HEK293T (cell line): ENCODE measurements at regions not wholly inside any gene's neighbourhood (a gene's known extent, or its start where the extent isn't known, plus 50 kb on each side); places are given as distances from the start of the nearest gene placed in this dataset.

ENCODE experiments used
- BHLHE40 ChIP-seq: fragments of 450-650 bp; IDR thresholded peaks from 2 replicates; pipeline ENCODE4 v1.6.1; 2016; ENCODE audit warnings: mild to moderate bottlenecking, moderate library complexity, borderline replicate concordance
- ELF4 ChIP-seq: fragments of 450-650 bp; IDR thresholded peaks from 2 replicates; pipeline ENCODE4 v1.6.1; 2017; ENCODE audit warnings: antibody characterized with exemption
- FOXA1 ChIP-seq: fragments of 450-650 bp; IDR thresholded peaks from 2 replicates; pipeline ENCODE4 v1.6.1; 2016; ENCODE audit warnings: mild to moderate bottlenecking
- FOXK2 ChIP-seq: fragments of 450-650 bp; IDR thresholded peaks from 2 replicates; pipeline ENCODE4 v1.6.1; 2016; ENCODE audit warnings: mild to moderate bottlenecking
- L3MBTL2 ChIP-seq: fragments of 450-650 bp; conservative IDR thresholded peaks from 2 replicates; pipeline ENCODE4 v1.6.1; 2016; ENCODE audit warnings: mild to moderate bottlenecking
- LEF1 ChIP-seq: fragments of 450-650 bp; IDR thresholded peaks from 2 replicates; pipeline ENCODE4 v1.6.1; 2017; ENCODE audit warnings: mild to moderate bottlenecking, borderline replicate concordance
- SP1 ChIP-seq: fragments of 450-650 bp; IDR thresholded peaks from 2 replicates; pipeline ENCODE4 v1.6.1; 2017
- SUZ12 ChIP-seq: fragments of 450-650 bp; IDR thresholded peaks from 2 replicates; pipeline ENCODE4 v1.6.1; 2016; ENCODE audit warnings: mild to moderate bottlenecking
- TARDBP ChIP-seq: fragments of 450-650 bp; IDR thresholded peaks from 2 replicates; pipeline ENCODE4 v1.6.1; 2016
- ZNF384 ChIP-seq: fragments of 450-650 bp; IDR thresholded peaks from 2 replicates; pipeline ENCODE4 v1.6.1; 2016
- TF ChIP-seq, protein P1 (sequence below): fragments of 450-650 bp; IDR thresholded peaks from 2 replicates; pipeline ENCODE4 v1.6.1; 2016

DNA sequence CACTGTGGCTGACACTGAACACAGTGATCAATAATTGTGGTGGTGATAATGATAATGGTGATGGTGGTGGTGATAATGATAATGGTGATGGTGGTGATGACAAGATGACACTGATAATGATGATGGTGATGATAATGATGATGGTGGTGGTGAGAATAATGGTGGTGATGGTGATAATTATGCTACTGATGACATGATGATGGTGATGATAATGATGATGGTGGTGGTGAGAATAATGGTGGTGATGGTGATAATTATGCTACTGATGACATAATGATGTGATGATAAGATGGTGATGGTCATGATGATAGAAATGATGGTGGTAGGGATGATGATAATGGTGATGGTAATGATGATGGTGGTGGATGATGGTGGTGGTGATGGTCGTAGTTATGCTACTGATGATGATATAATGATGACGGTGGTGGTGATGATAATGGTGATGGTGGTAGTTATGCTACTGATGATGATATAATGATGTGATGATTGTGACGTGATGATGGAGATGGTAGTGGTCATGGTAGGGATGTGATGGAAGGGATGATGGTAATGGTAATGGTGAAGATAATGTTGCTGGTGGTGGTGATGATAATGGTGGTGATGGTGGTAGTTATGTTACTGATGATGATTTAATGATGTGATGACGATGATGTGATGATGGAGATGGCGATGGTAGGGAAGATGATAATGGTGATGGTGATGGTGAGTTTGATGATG is 356.5 kb upstream of the CDH4 start:
- TF ChIP-seq TARDBP (no peak), SP1 (no peak), ZNF384 (no peak), FOXK2 (no peak), SUZ12 (no peak), LEF1 (no peak), FOXA1 (no peak), ELF4 (no peak), L3MBTL2 (no peak), BHLHE40 (no peak)
- TF ChIP-seq, protein P1, sequence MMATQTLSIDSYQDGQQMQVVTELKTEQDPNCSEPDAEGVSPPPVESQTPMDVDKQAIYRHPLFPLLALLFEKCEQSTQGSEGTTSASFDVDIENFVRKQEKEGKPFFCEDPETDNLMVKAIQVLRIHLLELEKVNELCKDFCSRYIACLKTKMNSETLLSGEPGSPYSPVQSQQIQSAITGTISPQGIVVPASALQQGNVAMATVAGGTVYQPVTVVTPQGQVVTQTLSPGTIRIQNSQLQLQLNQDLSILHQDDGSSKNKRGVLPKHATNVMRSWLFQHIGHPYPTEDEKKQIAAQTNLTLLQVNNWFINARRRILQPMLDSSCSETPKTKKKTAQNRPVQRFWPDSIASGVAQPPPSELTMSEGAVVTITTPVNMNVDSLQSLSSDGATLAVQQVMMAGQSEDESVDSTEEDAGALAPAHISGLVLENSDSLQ = no peak
